Hematopoietic multipotent progenitor cell treated with erythropoietin and hydrocortisone succinate and interleukin-3 and kit ligand, for 8 days (in vitro differentiated cells): ENCODE measurements at regions not wholly inside any gene's neighbourhood (a gene's known extent, or its start where the extent isn't known, plus 50 kb on each side); places are given as distances from the start of the nearest gene placed in this dataset.

Experiments used
- DNase-seq: peaks from one replicate; pipeline ENCODE4 v3.0.0-alpha.2; 2015

DNA sequence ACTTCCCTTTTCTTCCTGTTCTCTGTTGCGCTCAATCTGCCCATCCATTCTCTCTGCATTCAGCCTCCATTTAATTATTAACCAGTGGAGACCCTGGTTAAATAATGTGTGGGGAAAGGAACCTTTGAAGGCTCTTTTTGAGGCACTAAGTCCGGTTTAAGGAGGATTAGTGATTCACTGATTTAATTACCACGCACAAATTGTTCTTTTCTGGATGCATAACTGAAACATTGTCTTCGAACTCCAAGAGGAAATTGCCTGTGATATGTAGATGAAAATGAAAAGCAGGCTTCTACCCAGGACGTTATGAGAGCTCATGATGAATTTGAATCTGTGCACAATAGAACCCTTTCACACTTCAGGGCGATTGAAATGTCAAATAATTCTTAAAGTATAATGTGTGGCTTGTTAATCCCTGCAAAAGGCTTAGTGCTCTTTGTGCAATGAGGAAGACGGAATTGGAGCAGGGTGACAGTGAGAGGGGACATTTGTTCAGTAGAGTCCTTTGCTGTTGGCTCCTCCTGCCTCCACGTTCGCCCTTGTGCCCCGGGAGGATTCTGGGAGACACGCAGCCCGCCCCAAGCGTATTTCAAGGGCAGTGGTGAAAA, 51.1 kb upstream of the ZNF236 start:
- DNase-seq, result no peak

- no peak for DNase-seq
Measured at GRCh38 chr18:76767954-76768353, 54.4 kb upstream of the ZNF236 start.

GRCh38 chr18:76766429-76766828, 55.9 kb upstream of the ZNF236 start:
- DNase-seq, result no peak

DNA sequence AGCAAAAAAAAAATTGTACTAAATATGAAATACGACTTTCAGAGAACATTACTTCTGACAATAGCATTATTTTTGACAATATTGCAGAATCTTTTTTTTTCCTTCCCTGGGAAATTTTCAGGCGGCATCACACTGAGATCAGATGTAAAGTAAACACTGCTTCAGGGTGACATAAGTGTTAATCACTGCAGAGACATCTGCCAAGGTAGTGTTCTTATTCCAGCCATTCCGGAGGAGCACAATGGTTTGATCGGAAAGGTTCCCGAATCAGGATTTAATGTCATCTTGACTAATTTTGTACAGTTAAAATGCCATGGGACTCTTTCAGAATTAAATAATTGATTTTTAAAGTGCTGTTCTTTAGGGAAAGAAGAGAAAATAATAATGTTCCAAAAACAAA, 56.7 kb upstream of the ZNF236 start:
- DNase-seq, result no peak

DNA sequence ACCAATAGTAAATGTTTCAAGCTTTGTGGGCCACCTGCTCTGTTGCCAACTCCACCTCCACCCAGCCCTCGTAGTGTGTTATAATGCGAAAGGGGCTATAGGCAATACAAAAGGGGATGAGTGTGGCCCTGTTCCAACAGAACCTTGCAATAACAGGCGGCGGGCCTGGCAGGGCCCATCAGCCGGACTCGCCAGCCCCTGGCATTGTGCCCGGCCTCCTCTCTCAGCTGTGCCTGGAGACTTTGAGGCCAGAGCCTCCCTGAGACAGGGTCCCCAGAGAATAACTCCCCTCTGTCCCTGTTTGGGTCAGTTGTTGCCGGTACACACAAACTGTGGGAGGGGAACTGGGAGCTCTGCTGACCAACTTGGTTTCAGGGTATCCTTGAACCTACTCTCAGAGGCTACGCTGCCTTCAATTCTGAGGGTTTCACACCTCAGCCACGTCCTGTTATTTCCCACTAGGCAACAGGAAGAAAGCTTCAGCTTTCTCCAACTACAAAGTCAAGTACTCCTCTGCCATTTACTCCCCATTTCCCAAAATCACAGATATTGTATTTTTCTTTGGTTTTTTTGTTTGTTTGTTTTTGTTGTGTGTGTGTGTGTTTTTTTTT, 58.0 kb upstream of the ZNF236 start:
- DNase-seq, result no peak

DNA sequence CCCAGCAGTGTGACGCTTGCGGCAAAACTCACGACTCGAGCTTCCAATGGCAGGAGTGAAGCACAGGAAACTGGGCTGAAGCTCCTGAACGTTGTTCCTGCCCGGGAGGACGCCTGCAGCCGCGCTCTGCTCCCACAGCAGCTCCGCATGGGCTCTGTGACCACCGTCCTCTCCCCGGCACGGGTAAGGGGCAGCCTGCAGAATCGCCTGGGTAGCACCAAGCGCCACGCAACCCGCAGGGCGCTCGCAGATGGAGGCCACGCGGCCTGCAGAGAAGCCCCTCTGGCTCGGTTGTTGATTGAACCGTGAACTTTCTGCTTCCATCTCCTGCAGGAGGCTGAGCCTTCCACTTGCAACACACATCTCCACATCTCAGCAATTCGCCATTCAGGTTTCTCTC, 63.3 kb upstream of the ZNF236 start:
- no peak for DNase-seq

DNA sequence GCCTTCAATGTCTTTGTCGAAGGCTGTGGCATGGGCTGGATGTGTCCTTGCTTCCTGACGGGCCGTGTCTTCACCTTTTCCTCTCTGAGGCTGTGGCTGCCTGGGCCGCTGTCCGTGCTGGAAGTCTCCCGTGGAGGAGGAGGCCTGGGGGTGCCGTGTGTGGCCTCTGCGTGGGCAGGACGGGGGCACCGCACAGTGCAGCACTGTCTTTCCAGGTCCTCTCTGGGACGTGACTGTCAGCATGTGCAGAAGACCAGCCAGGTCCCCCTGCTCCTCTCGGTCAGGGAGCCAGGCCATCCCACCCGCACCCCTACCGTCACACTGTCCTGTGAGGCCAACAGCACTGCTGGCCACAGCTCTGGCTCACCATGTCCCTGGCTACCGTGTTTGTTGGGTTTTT, 64.4 kb upstream of the ZNF236 start:
- no peak for DNase-seq

GRCh38 chr18:76757335-76757734, 65.0 kb upstream of the ZNF236 start:
- no peak for DNase-seq

DNA sequence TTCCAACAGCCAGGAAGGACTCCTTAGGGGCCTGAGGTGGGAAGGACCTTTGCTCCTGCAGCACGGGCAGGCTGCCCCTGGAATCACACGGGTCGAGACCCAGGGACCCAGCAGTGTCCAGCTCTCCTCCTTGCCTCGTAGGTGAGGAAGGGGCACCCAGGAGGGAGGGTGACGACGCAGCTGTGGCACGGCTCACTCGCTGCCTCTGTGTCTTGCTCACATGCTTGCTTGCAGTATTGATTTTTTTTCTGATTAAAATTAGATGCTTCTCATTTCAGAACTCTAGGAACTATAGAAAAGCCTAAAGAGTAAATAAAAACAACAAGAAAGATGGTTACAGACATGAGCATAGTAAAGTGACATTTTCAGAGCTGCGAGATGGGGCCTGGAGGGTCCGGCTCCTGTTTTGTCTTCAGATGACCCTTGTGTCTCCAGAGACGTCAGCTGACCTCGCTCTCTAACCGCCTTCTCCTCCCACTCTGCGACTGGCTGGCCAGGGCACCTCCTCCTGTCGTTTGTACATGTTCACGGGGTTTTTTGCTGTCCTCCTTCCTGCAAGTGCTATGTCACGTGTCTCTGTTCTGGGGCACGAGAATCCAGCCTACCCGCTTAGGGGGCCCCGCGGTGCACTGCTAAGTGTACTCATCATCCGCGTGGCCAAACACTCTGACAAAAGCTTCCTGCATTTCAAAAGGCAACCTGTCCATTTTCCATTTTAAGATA, 65.7 kb upstream of the ZNF236 start:
- DNase-seq, result no peak

DNA sequence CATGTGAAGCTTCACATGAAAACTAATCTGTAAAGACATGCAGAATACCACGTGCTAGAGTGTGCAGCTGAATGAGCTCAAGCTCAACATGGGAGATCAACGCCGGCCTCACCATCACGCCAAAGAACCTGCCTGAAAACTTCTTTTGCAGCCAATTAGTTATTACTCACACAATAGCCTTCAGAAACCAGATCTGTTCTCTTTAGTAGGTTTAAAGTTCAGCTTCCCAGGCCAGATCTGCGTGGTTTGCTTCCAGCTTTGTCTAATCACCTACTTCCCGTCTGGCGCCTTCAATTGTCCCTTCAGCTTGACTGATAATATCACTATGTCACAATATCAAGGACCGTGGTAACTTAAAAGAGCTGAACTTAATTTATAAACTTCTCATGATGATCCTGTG, 68.0 kb upstream of the ZNF236 start:
- DNase-seq, result no peak

DNA sequence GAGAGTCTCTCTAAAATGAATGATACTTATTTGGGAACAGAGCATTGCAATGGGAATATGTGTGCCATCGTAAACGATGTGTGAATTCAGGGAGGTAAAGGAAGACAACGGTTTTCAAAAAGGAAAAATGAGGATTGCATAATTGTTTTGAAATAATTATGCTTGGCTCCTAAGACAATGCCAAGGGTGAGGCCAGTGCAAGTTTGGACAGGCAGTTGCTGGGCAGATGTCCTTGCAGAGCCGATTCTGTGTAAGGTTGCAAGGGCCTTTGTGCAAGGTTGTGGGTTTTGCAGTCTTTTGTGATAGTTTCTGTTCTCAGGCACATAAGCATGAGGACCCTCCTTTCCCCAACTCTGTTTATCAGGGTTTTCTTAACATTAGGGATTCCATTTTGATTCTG, 70.0 kb upstream of the ZNF236 start:
- DNase-seq, result no peak

GRCh38 chr18:76750917-76751890, 71.2 kb upstream of the ZNF236 start:
- DNase-seq, result no peak

GRCh38 chr18:76750269-76750668, 72.1 kb upstream of the ZNF236 start:
- DNase-seq, result no peak

- no peak for DNase-seq
Measured at GRCh38 chr18:76747676-76748075, 74.7 kb upstream of the ZNF236 start.

- no peak for DNase-seq
Measured at GRCh38 chr18:76741346-76741745, 81.0 kb upstream of the ZNF236 start.

DNA sequence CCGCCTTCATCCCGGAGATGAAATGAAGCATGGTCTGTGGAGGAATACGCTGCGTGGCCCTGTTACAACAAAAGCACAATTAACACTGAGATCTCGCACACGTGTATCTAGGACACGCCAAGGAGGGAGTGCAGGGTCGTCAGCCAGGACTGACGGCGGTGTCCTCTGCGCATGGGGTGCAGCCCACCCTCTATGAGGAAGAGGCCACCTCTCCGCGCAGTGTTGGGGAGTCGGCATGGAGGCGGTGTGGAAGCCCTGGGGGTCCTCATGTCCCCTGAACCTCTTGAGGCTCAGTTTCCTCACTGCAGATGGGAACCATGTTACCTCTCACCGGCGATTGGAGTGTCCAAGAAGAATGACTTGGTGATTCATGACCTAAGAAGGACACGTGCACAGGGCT, 86.0 kb upstream of the ZNF236 start:
- no peak for DNase-seq

DNA sequence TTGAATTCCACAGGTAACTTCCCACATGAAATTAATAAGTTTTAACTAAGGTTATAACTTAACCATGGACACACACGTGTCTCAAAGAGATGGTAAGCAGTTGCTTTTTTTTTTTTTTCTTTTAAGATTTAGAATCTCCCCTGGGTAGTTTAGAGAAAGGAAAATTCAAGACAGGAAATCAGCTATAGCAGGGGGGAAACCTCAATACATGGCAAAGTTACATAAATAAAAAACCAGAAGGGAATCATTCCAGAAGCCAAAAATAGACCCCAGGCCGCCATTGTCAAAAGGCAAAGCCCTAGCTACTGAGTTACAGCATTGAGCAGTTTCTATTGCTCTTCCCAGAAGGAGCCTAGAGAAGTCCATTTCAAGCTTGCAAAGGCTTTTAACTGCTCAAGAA, 91.5 kb upstream of the ZNF236 start:
- no peak for DNase-seq

DNA sequence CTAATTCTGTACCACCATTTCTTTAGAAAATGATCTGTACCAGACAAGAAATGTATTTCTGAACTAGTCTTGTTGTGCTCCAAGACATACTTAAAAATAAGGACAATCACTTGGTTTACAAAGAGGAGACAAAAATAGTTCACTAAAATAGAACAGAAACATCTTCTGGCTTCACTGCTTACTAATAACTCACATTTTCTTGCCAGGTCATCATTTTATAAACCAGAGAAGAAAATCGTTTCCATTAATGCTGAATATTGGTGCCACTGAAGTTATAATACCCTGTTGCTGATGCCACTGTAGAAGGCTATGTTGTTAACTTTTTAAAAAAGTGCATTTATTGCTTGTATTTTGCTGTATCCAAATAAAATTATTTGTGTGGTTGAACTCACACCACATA, 94.8 kb upstream of the ZNF236 start:
- no peak for DNase-seq

DNA sequence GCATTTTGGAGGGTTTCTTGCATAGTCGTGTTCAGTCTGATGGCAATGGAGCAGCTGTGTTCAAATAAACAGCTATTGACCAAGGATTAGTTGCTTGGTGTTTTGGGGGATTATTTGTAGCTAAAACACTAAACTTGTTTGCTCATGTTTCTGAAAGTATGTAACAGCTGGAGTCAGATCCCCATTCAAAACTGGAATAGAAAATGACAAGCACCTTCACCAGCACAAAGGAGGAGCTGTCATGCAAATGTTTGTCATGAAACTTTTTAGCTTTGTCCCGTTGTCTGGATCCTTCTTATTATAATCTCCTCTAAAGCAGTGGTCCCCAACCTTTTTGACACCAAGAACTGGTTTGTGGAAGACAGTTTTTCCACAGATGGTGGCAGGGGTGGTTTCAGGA, 96.9 kb upstream of the ZNF236 start:
- DNase-seq, result no peak

GRCh38 chr18:76722224-76723061, 99.9 kb upstream of the ZNF236 start:
- DNase-seq, result no peak

DNA sequence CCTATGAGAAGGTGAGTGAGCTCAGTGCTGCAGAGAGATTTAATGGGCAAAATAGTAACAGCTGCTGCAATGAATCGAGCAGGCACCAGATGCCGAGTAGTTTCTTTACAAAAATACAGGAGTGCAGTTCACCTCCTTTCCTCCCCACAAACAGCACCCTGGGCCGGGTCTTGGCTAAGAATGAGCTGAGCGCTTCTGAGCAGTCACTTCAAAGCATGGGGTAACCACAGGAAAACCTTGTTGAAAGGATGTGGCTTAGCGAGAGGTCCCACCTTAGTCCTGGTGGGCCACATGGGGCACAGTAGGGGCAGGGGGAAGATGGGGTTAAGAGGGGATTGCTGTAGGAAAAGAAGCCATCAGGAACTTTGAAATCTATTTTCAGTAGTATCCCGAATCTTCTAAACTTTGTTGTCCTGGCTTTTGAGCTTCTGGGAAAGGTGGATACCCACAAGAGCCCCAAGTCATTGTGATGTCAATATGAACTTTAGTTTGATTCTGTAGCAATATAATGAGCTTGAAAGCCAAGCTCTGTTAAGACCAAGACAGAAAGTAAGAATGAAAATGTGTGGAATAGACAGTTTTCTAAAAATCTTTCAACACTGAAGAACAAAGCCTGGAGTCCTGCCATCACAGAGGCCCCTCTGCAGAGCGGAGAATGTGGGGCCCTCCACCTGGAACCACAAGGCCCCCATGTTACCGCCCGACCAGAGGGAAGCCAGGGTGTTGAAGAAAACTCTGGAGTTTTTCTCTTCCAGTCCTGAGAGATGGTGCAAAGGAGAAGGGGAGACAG, 101.0 kb upstream of the ZNF236 start:
- no peak for DNase-seq

GRCh38 chr18:76720683-76721082, 101.7 kb upstream of the ZNF236 start:
- DNase-seq, result no peak
